ENCODE measurements at regions not wholly inside any gene's neighbourhood (a gene's known extent, or its start where the extent isn't known, plus 50 kb on each side); places are given as distances from the start of the nearest gene placed in this dataset.

DNA sequence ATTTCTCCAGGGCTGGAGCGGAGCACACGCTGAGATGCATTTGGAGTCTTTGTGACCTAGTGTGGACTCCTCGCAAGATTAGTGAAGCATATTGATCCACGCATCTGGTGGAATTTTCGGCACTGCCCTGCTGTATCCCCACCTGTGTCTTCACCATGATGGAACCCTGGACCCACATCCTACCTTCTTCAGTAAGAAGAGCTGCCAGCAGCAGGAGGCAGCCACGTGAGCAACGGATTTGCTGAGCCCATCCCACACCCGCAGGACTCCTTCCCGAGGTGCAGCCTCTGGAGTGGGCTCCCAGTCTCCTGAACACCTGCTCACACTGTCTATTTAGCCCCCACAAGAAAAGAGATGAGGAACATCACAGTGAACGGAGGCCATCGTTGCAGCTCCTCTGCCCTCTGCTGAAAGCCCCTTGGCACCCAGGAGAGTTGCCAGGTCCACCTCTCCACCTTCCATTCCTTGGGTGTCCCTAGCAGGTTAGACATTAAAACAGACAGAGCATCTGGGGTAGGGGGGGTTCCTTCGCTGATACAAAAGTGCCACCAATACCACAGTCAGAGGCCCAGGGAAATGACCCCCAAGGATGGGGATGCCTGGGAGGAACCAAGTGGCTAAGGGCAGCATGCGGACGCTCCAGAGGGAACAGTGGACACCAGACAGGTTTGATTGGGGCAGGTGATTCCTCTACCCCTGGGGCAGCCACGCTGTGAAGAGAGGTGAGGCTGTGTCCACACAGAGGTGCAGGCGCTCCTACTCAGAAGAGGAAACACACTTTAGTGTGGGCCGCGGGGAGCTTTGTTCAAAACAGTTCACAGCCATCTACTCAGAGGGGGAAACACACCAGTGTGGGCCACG lies 302.8 kb upstream of the SALL3 start:
- no peak for DNase-seq (ENCODE audit: low read depth)

GRCh38 chr18:78677483-78678317 lies 301.9 kb upstream of the SALL3 start:
- DNase-seq (ENCODE audit: low read depth), result no peak

- no peak for DNase-seq (ENCODE audit: low read depth)
Measured at GRCh38 chr18:78678318-78678695, 301.3 kb upstream of the SALL3 start.

DNA sequence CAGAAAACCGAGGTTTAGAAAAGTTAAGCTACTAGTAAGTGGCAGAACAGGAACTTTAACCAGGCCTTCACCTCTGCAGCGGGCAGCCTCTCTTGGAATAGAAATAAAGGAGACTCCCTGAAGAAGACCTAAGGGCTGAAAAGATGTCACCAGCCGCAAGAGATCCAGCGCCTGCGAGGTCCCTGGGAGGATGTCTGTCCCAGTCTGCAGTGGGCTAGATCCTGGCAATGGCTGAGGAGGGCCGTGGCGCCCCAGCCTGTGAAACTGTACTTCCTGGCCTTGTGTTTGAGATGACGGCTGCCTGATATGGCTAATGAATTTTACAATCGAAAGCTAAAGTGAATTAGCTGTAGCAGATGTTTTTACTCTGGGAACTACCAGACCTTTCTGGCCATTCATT lies 300.6 kb upstream of the SALL3 start:
- DNase-seq (ENCODE audit: low read depth), result no peak

- no peak for DNase-seq (ENCODE audit: low read depth)
Measured at GRCh38 chr18:78679613-78680260, 299.9 kb upstream of the SALL3 start.

DNA sequence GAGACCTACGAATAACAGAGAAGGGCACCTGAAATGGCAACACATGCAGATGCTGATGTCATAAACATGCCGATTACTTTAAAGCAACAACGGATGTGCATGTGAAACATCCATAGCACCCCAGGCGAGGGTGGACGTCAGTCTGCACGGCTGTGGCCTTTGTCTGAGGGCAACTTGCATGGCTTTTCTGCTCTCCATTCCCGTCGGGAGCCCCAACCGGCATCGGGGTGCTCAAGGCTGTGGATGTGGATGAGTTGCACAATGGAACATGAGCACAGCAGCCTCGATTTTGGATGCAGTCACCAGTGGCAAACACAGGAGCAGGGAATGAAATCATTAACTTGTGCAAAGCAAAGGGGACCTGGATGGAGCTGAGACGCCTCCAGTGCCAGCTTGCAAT lies 298.2 kb upstream of the SALL3 start:
- DNase-seq (ENCODE audit: low read depth), result no peak

GRCh38 chr18:78681934-78682333 lies 297.7 kb upstream of the SALL3 start:
- DNase-seq (ENCODE audit: low read depth), result no peak

GRCh38 chr18:78682716-78683115 lies 296.9 kb upstream of the SALL3 start:
- no peak for DNase-seq (ENCODE audit: low read depth)

DNA sequence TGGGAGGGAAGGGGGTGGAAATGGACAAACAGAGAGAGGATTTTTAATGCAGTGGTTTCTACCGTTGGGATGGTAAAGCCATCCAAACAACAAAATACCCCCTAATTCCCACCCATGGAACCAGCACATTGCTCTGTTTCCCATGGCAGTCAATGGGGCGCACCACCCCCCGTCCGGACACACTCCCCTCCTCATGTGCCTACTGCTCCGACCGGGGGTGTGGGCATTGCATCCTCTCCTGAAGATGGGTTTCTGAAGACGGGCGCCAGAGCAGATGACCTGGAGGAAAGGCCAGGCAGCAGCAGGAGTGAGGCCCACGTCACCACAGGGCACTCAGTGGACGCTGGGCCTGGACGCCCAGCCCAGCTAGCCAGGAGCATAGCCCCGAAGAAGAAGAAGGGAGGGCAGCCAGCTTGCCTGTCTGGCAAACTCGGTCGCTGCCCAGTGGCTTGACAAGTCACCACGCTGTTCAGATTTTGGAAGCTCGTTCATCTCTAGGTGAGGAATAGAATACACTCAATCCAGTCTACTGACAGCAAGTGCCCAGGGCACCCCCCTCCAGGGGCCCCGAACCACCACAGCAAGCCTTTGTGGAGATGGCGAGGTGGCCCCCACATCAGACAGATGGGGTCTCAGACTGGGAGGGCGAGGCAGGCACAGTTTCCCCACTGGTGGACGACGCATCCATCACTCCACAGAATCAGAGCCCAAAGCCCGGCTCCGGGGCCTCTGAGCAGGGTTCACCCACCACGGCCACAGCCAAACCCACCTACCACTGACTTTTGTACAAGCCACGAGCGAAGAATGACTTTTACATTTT lies 296.2 kb upstream of the SALL3 start:
- no peak for DNase-seq (ENCODE audit: low read depth)

- no peak for DNase-seq (ENCODE audit: low read depth)
Measured at GRCh38 chr18:78685250-78685979, 294.2 kb upstream of the SALL3 start.

GRCh38 chr18:78685980-78686530 lies 293.6 kb upstream of the SALL3 start:
- no peak for DNase-seq (ENCODE audit: low read depth)

GRCh38 chr18:78686976-78687685 lies 292.5 kb upstream of the SALL3 start:
- DNase-seq (ENCODE audit: low read depth), result no peak

GRCh38 chr18:78687736-78688135 lies 291.9 kb upstream of the SALL3 start:
- DNase-seq (ENCODE audit: low read depth), result no peak

DNA sequence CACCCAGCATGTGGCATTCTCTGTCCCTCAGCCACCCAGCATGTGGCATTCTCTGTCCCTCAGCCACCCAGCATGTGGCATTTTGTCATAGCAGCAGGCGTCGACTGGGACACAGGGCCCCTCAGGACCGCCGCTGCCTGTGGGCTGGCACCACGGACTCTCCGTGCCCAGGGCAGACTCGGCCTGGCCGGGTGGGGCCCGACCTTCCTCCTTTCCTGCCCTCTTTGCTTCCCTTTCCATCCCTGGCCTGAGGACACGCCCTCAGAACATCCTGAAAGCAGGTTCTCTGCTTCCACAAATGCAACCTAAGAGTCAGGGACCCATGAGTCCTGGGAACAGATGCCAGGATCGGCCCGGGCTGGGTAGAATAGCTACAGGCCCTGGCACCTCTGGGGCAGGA lies 291.4 kb upstream of the SALL3 start:
- DNase-seq (ENCODE audit: low read depth), result no peak

- no peak for DNase-seq (ENCODE audit: low read depth)
Measured at GRCh38 chr18:78688916-78689315, 290.7 kb upstream of the SALL3 start.

GRCh38 chr18:78689606-78690005 lies 290.0 kb upstream of the SALL3 start:
- DNase-seq (ENCODE audit: low read depth), result no peak

DNA sequence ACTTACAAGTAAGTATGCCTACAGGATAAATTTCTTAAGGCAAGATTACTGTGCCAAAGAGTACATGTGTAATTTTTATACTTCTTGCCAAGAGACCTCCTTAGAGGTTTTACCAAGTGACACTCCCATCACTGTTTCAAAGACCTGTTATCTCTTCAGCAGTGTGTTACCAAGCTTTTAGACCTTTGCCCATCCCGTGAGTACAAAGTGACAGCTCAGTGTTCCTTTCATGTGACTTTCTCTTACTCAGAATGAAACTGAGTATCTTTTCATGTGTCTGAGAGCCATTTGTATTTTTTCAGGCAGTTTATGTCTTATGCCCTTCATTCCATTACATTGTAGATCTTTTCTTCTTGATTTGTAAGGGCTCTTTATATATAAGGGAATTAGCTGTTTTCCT lies 287.5 kb upstream of the SALL3 start:
- DNase-seq (ENCODE audit: low read depth), result no peak

DNA sequence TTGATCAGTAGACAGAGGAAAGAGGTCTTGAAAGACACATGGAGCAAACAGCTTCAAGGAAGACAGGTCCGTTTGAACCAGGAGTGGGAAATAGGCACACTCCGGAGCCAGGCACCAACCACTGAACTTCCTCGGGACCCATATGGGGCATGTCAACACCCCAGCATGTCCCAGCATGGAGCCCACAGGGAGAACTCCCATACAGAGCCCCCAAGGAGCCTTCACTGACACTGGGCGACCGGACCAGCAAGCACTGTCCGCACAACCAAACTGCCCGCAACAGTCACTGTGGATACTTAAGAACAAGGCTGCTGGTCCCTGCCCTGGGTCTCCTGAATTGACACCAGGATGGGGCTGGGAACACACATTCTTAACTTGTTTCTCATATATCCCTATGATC lies 286.2 kb upstream of the SALL3 start:
- no peak for DNase-seq (ENCODE audit: low read depth)

DNA sequence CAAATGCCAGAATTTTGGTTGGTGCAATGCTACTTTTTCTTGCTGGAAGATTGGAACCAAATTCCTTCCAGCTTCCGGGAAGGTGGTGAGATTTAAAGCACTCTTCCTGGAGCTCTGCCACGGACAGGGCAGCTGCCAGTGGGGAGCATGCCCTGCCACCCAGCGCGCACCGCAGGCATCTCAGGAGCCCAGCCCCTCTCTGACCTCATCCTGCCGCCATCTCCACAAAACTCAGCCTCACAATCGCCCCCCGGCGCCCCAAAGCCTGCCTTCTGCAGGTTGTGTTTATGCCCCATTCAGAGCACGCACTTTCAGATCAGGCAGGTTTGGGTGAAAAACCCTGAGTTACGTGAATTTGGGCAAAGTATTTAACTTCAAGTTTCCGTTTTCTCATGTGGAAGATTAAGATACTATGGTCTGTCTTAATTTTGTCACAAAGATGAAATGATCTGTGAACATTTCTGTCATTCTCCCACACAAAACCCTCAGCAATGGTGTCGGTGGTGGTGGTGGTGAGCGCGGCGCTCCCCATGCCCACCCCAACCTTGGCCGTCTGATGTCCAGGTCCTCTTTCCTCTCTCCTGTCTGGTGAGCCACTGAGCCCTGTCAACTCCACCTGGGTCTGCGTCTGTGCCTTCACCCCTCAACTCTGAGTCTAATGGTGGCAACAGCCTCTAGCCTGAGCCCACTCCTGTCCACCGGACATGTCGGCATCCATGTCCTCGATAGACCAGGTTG lies 282.8 kb upstream of the SALL3 start:
- DNase-seq (ENCODE audit: low read depth), result no peak

Data from Daoy (cell line).